ENCODE measurements at regions not wholly inside any gene's neighbourhood (a gene's known extent, or its start where the extent isn't known, plus 50 kb on each side); places are given as distances from the start of the nearest gene placed in this dataset.

DNA sequence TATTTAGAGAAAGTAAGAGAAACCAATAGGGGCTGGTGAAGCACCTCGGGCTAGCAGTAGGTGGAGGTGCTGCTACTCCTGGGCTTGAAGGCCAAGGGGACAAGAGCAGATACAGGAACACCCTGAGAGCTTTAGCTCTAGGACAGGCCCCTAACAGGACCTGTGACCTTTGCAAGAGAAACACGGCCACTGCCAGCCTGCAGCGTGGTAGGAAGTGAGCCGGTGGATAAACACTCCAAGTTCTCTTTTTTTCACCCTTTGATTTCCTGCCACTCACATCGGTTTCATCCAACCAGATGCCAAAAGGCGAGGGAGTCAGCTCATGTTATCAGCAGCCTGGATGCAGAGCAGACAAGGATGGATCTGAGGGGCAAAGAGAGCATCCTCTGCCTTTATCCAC, 66.8 kb upstream of the SPRED2 start:
- TF ChIP-seq, protein P1, sequence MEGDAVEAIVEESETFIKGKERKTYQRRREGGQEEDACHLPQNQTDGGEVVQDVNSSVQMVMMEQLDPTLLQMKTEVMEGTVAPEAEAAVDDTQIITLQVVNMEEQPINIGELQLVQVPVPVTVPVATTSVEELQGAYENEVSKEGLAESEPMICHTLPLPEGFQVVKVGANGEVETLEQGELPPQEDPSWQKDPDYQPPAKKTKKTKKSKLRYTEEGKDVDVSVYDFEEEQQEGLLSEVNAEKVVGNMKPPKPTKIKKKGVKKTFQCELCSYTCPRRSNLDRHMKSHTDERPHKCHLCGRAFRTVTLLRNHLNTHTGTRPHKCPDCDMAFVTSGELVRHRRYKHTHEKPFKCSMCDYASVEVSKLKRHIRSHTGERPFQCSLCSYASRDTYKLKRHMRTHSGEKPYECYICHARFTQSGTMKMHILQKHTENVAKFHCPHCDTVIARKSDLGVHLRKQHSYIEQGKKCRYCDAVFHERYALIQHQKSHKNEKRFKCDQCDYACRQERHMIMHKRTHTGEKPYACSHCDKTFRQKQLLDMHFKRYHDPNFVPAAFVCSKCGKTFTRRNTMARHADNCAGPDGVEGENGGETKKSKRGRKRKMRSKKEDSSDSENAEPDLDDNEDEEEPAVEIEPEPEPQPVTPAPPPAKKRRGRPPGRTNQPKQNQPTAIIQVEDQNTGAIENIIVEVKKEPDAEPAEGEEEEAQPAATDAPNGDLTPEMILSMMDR (IDR thresholded peaks at IDR 0.05; ENCODE audit: control insufficient read depth, insufficient read depth, low read depth, low read length, missing control alignments), result no peak

DNA sequence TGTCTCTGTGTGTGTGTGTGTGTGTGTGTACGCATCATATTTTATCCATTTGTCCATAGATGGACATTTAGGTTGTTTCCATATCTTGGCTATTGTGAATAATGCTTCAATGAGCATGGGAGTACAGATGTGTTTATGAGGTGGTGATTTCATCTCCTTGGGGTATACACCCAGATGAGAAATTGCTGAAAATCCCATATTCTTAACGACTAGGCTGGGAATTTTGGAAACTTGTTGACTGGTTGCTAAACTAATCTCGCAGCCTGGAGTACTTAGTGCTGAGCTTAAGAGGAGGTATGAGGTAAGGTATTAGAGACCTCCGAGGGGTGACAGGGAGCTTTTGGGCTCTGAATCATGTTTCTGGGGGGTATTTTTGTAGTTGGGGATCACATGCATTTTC, 66.0 kb upstream of the SPRED2 start:
- H3K4me3 ChIP-seq (ENCODE audit: control insufficient read depth, low read depth, low read length), result no peak overlapping the region
- TF ChIP-seq, protein P1 (IDR thresholded peaks at IDR 0.05; ENCODE audit: control insufficient read depth, insufficient read depth, low read depth, low read length, missing control alignments), result no peak
- no peak for DNase-seq (ENCODE audit: low read depth)

More for the DNA sequence above, 66.8 kb upstream of the SPRED2 start:
- no peak for DNase-seq (ENCODE audit: low read depth)
- H3K4me3 ChIP-seq (ENCODE audit: control insufficient read depth, low read depth, low read length), result no peak overlapping the region

DNA sequence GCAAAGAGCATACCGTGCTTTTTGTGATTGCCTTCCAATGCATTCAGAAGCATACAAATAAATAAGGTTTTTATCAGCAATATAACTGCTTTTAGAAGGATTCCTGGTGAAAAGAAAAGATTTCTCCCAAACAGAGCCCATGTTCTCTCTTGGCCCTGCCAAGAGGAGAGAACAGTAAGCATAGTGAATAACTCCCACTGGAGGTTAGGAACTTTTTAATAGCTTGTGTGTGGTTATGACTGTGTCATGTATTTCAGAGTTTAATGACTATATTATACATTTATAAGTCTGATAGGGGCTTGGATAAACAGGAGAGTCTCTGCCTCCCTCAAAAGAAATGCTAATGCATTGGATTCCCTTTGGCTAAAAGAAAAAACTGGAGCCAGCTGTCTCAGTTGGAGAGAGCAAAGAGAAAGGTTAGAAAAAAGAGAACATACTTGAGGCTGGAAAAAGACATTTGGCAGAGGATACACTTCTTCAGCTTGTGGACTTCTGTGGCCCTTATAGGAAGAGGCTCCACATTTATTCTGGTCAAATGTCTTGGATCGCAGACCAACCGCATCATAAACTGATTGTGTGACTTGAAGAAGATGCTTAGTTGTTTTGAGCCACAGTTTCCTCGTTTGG, 63.0 kb upstream of the SPRED2 start:
- DNase-seq (ENCODE audit: low read depth), result peak; percentile 27
- H3K4me3 ChIP-seq (ENCODE audit: control insufficient read depth, low read depth, low read length), result no peak overlapping the region
- TF ChIP-seq, protein P1 (IDR thresholded peaks at IDR 0.05; ENCODE audit: control insufficient read depth, insufficient read depth, low read depth, low read length, missing control alignments), result no peak

DNA sequence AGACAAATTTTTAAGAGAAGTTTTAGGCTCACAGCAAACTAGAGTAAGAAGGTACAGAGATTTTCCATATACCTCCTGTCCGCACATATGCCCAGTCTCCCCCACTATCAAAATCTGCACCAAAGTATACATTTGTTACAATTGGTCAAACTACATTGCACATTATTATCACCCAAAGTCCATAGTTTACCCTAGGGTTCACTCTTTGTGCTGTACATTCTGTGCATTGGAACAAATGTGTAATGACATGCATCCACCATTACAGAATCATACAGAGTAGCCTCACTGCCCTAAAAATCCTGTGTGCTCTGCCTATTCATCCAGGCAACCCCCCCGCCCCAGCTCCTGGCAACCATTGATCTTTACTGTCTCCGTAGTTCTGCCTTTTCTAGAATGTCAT, 61.7 kb upstream of the SPRED2 start:
- TF ChIP-seq, protein P1 (IDR thresholded peaks at IDR 0.05; ENCODE audit: control insufficient read depth, insufficient read depth, low read depth, low read length, missing control alignments), result no peak
- DNase-seq (ENCODE audit: low read depth), result no peak
- no peak overlapping the region for H3K4me3 ChIP-seq (ENCODE audit: control insufficient read depth, low read depth, low read length)

DNA sequence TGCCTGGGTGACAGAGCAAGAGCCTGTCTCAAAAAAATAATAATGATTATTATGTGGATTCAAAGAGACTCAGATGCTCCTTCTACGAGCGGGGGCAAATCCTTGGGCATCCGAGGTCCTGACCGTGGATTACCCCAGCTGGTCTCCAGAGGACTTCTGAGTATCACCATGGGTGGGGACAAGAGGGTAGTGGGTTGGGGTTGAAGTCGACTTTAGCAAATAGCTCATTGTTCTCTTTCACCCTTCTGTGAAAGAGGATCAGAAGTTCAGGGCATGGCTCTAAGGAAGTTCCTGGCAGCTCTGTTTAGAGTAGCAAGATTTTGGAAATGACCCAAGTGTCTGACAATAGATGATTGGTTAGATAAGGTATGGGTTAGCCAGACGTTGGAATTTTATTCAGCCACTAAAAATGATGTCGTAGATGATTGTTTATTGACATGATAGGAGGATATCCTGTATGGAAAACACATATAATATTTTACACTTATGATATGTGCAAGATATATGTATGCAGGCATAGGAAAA, 59.0 kb upstream of the SPRED2 start:
- TF ChIP-seq, protein P1 (IDR thresholded peaks at IDR 0.05; ENCODE audit: control insufficient read depth, insufficient read depth, low read depth, low read length, missing control alignments), result no peak
- no peak overlapping the region for H3K4me3 ChIP-seq (ENCODE audit: control insufficient read depth, low read depth, low read length)
- no peak for DNase-seq (ENCODE audit: low read depth)

DNA sequence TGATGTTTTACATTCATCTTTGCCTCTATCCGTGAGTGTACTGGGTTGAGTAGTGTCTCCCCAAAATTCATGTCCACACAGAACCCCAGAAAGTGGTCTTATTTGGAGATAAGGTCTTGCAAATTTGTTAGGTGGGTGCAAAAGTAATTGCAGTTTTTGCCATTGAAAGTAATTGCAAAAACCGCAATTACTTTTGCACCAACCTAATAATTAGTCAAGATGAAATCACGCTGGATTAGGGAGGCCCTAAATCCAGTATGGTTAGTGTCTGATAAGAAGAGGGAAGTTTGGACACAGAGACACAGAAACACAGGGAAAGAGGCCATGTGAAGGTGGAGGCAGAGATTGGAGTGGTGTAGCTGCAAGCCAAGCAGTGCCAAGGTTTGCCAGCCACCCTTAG, 57.8 kb upstream of the SPRED2 start:
- TF ChIP-seq, protein P1 (IDR thresholded peaks at IDR 0.05; ENCODE audit: control insufficient read depth, insufficient read depth, low read depth, low read length, missing control alignments), result no peak
- DNase-seq (ENCODE audit: low read depth), result no peak
- H3K4me3 ChIP-seq (ENCODE audit: control insufficient read depth, low read depth, low read length), result no peak overlapping the region
